Transverse colon (tissue), 4 donors: ENCODE measurements at regions not wholly inside any gene's neighbourhood (a gene's known extent, or its start where the extent isn't known, plus 50 kb on each side); places are given as distances from the start of the nearest gene placed in this dataset.

Experiments used
- DNase-seq: peaks from one replicate; pipeline ENCODE4 v3.0.0-alpha.2; 2019
- H3K27ac ChIP-seq, 4 donors: fragments of 200-600 bp; sonication (generic); 2 replicates each; pipeline ENCODE4 v1.5.1; 2016 to 2018; ENCODE audit warnings: inconsistent platforms in 4 of 4
- H3K27me3 ChIP-seq: fragments of 200-600 bp; sonication (generic); 2 replicates; pipeline ENCODE4 v1.5.1; 2017; ENCODE audit warnings: inconsistent platforms
- H3K36me3 ChIP-seq, 4 donors: fragments of 200-600 bp; sonication (generic); 2 replicates each; pipeline ENCODE4 v1.5.1; 2017 to 2019; ENCODE audit warnings: inconsistent platforms in 4 of 4
- H3K4me1 ChIP-seq, 4 donors: fragments of 200-600 bp; sonication (generic); 2 replicates each; pipeline ENCODE4 v1.5.1; 2017 to 2020; ENCODE audit warnings: inconsistent platforms in 4 of 4
- H3K4me3 ChIP-seq, 4 donors: fragments of 200-600 bp; sonication (generic); 1 replicate in 1 of 4; 2 replicates in 3 of 4; pipeline versions ENCODE4 v1.5.1 to v1.6.1; 2017 to 2019; ENCODE audit warnings: inconsistent platforms in 4 of 4
- H3K9me3 ChIP-seq, 2 donors: fragments of 200-600 bp; sonication (generic); 2 replicates each; pipeline ENCODE4 v1.5.1; 2017 to 2019; ENCODE audit warnings: inconsistent platforms in 2 of 2
- EP300 ChIP-seq: sonication (generic); formaldehyde crosslinking; IDR thresholded peaks from one replicate; pipeline ENCODE4 v1.6.1; 2017; ENCODE audit warnings: antibody characterized with exemption, low read depth
- POLR2A ChIP-seq: fragments of 450-650 bp; IDR thresholded peaks from one replicate; pipeline ENCODE4 v1.6.1; 2016; ENCODE audit warnings: antibody characterized with exemption, mild to moderate bottlenecking, moderate library complexity
- POLR2AphosphoS5 ChIP-seq, 3 donors: sonication (generic); formaldehyde crosslinking; IDR thresholded peaks; one replicate each; pipeline ENCODE4 v1.6.1; 2016; ENCODE audit warnings: antibody characterized with exemption in 3 of 3
- WGBS, 2 donors: methylation state at CpG; one replicate each; pipeline ENCODE4 v1.1.5; 2018; ENCODE audit warnings: low coverage in 1 of 2; 5-methylcytosine and 5-hydroxymethylcytosine counted together
- in situ Hi-C, 4 donors: fragments of 200-750 bp; cut with MboI; loops; one replicate each; pipeline versions ENCODE4 v1.15.0 to v1.15.1; 2017; ENCODE audit warnings: low sequenced_read_pairs in 3 of 4, low pct_ligation_motif_present in 1 of 4, low pct_unique_long_range_greater_than_20kb in 1 of 4
- intact Hi-C: fragments of 100-400 bp; cut with DNase I; formaldehyde crosslinking; loops from one replicate; pipeline ENCODE4 v1.15.1; 2023; ENCODE audit warnings: low total_unique reads
- TF ChIP-seq, protein P1 (sequence below), 5 experiments: fragments of 200-600 bp in 3 of 5; fragments of 450-650 bp in 2 of 5; sonication (generic) in 3 of 5; IDR thresholded peaks; 1 replicate in 2 of 5; 2 replicates in 3 of 5; pipeline ENCODE4 v1.5.1; 2016 to 2017; ENCODE audit warnings: antibody characterized with exemption in 5 of 5, inconsistent platforms in 3 of 5, mild to moderate bottlenecking in 2 of 5, moderate library complexity in 1 of 5

DNA sequence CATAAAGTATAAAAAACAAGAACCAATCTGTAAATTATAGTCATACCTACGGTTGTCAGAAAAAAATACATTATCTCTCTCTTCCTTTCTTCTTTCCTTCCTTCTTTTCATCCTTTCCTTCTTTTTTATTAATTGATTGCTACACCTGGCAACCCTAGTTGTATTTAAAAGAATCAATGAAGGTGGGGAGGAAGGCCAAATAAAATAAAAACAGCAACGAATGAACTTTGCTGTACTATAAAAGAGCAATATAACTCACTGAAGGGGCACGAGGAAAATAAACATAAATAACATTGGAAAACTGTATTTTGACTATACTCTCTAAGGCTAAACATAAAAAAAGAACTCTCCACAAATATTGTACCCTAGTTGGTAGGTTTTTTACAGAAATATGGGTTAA is 898.2 kb upstream of the USP15 start:
- DNase-seq = no peak
- in situ Hi-C loops (no loop called here), intact Hi-C loops (no loop called here)
- Histone ChIP-seq H3K27ac (no peak overlapping the region), H3K4me3 (no peak overlapping the region), H3K9me3 (no peaks in the 10 kb centered on the region), H3K36me3 (no peaks in the 10 kb centered on the region), H3K27me3 (no peaks in the 10 kb centered on the region), H3K4me1 (no peaks in the 10 kb centered on the region)
- 57 to 62% methylated on average over 3 of the region's 3 CpGs for WGBS, 2 donors
- TF ChIP-seq EP300 (no peak), POLR2AphosphoS5 (IDR thresholded peaks at IDR 0.05) (no peak), POLR2A (no peak)
- TF ChIP-seq, protein P1, sequence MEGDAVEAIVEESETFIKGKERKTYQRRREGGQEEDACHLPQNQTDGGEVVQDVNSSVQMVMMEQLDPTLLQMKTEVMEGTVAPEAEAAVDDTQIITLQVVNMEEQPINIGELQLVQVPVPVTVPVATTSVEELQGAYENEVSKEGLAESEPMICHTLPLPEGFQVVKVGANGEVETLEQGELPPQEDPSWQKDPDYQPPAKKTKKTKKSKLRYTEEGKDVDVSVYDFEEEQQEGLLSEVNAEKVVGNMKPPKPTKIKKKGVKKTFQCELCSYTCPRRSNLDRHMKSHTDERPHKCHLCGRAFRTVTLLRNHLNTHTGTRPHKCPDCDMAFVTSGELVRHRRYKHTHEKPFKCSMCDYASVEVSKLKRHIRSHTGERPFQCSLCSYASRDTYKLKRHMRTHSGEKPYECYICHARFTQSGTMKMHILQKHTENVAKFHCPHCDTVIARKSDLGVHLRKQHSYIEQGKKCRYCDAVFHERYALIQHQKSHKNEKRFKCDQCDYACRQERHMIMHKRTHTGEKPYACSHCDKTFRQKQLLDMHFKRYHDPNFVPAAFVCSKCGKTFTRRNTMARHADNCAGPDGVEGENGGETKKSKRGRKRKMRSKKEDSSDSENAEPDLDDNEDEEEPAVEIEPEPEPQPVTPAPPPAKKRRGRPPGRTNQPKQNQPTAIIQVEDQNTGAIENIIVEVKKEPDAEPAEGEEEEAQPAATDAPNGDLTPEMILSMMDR (IDR thresholded peaks at IDR 0.05) = no peak

DNA sequence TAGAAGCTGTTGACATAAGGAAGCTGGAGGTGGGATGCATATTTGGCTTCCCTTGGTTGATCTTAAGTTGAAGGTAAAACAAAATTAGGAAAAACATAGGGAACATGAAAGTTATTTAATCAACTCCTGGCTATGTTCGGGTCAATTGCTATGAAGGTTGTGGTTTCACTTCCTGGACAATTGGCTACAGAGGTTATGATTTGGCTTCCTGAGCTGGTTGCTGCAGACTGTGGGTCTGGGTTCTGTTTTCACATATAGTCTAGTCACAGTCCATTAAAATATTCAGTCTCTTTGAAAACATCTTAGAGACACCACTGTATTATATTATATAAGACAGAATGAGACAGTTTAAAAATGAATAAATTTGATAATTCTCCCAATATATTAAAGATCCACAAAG is 895.2 kb upstream of the USP15 start:
- H3K36me3 ChIP-seq = no peaks in the 10 kb centered on the region
- H3K27me3 ChIP-seq = no peaks in the 10 kb centered on the region
- H3K9me3 ChIP-seq = no peaks in the 10 kb centered on the region
- in situ Hi-C loops (no loop called here), intact Hi-C loops (no loop called here)
- no peak overlapping the region for H3K4me3 ChIP-seq
- no peaks in the 10 kb centered on the region for H3K4me1 ChIP-seq
- DNase-seq = no peak
- no peak overlapping the region for H3K27ac ChIP-seq
- TF ChIP-seq, protein P1 (IDR thresholded peaks at IDR 0.05) = no peak
- TF ChIP-seq POLR2AphosphoS5 (IDR thresholded peaks at IDR 0.05) = no peak
- no peak for TF ChIP-seq POLR2A
- TF ChIP-seq EP300 = no peak
- WGBS, 2 donors = 46 to 56% methylated on average over 1 of the region's 1 CpG

DNA sequence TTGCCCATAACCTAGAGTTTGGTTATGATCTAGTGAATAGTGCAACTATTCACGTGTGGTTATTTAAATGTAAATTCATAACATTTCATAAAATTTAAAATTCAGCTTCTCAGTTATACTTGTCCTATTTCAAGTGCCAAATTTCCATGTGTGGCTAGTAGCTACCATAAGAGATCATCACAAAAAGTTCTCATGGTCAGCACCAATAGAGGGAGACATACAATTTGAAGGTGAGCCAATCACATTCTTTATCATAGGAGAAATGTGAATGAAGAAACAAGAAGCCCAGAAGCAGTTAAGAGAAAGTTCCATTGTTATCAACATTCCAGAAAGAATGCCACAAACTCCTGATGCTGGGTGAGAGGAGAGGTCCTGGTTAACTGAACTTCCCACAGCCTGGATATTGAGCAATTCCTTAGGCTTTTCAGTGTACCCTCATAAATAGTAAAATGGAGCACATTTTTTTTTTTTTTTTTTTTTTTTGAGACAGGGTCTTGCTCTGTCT is 892.9 kb upstream of the USP15 start:
- no peak for DNase-seq
- intact Hi-C loops (no loop called here), in situ Hi-C loops (no loop called here)
- H3K36me3 ChIP-seq = no peaks in the 10 kb centered on the region
- TF ChIP-seq POLR2A (no peak), EP300 (no peak), POLR2AphosphoS5 (IDR thresholded peaks at IDR 0.05) (no peak)
- TF ChIP-seq, protein P1 (IDR thresholded peaks at IDR 0.05) = no peak
- WGBS, 2 donors = 45 to 77% methylated on average over 1 of the region's 1 CpG
- no peaks in the 10 kb centered on the region for H3K4me1 ChIP-seq
- no peaks in the 10 kb centered on the region for H3K27me3 ChIP-seq
- no peaks in the 10 kb centered on the region for H3K9me3 ChIP-seq
- no peak overlapping the region for H3K4me3 ChIP-seq
- no peak overlapping the region for H3K27ac ChIP-seq

DNA sequence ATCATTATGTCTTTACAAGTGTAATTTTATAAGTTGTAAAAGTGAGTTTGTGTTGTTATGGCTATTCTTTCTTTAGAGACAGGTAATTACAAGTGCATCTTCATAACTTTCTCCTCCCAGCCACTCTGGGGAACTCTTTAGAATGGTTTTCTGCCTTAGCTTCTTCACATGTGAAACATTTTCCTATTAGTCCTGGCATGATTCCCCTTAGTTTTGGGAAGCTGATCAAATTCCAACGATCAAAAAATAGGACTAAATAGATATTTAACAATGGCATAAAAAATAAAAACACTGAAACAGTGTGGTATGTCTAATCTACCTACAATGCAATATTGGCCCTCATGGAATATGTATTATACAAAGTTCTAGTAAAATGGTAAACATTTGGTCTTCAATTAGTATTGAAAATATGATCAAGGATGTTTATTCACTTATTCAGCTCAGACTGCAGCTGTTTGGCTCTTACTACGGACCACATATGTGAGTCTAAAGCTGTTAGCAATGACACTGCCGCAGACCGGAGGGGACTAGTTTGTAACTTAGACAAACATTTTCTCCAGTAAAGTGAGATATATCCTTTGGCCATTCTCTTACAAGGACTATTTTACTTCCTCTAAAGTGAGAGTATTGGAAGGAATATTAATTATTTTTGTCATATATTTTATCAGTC is 890.8 kb upstream of the USP15 start:
- 61 to 73% methylated on average over 4 of the region's 4 CpGs for WGBS, 2 donors
- DNase-seq = no peak
- TF ChIP-seq POLR2A (no peak), EP300 (no peak), POLR2AphosphoS5 (IDR thresholded peaks at IDR 0.05) (no peak)
- TF ChIP-seq, protein P1 (IDR thresholded peaks at IDR 0.05) = no peak
- Histone ChIP-seq H3K9me3 (no peaks in the 10 kb centered on the region), H3K4me3 (no peak overlapping the region), H3K27me3 (no peaks in the 10 kb centered on the region), H3K4me1 (no peaks in the 10 kb centered on the region), H3K27ac (no peak overlapping the region), H3K36me3 (no peaks in the 10 kb centered on the region)
- intact Hi-C loops (no loop called here), in situ Hi-C loops (no loop called here)
